ENCODE measurements at regions not wholly inside any gene's neighbourhood (a gene's known extent, or its start where the extent isn't known, plus 50 kb on each side); places are given as distances from the start of the nearest gene placed in this dataset.

DNA sequence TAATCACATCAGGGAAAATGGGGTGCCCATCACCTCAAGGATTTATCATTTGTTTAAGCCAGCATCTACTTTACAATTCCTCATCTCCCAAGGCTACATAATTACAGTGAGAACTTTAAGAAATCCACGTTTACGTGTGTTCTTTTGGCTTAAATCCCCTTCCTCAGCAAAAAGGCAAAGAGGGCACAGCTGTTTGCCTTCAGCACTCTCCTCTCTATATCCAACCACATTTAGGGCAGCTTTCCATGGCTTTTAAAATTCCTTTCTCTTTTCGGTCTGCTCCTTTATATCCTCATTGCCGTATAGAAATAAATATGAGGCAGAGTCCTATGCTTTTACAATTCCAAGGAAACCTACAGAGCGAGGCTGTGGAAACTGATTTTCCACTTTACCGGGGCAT lies 175.9 kb downstream of the EMP1 start:
- H3K9me3 Mint-ChIP-seq, result no peaks in the 10 kb centered on the region
- ATAC-seq, result no peak
- DNase-seq (ENCODE audit: low spot score in 2 of 2), result no peak
- H3K27ac Mint-ChIP-seq, result no peak overlapping the region
- no peaks in the 10 kb centered on the region for H3K4me1 Mint-ChIP-seq
- H3K36me3 Mint-ChIP-seq, result no peaks in the 10 kb centered on the region
- H3K4me3 Mint-ChIP-seq, result no peak overlapping the region

DNA sequence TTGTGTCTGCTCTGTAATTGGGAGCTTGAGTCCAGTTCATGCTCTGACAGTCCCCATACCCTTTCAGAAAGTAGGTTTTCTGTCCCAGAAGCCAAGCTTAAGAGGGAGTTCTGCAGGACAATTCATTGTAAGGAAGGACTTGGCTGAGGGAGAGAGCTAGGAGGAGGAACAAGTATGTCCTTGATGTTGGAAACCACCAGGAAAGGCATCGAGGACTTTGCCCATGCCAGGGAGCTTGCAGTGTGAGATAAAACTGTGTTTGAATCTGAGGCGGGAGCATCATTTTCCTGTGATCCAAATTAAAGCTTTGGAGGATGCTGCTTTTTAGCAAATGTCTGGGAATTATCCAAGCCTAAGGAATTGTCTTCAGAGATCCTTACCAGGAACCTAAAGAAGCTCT lies 175.3 kb downstream of the EMP1 start:
- no peak overlapping the region for H3K27ac Mint-ChIP-seq
- no peaks in the 10 kb centered on the region for H3K4me1 Mint-ChIP-seq
- ATAC-seq (no peak), DNase-seq (ENCODE audit: low spot score in 2 of 2) (no peak)
- no peaks in the 10 kb centered on the region for H3K36me3 Mint-ChIP-seq
- H3K9me3 Mint-ChIP-seq, result no peaks in the 10 kb centered on the region
- H3K4me3 Mint-ChIP-seq, result no peak overlapping the region

DNA sequence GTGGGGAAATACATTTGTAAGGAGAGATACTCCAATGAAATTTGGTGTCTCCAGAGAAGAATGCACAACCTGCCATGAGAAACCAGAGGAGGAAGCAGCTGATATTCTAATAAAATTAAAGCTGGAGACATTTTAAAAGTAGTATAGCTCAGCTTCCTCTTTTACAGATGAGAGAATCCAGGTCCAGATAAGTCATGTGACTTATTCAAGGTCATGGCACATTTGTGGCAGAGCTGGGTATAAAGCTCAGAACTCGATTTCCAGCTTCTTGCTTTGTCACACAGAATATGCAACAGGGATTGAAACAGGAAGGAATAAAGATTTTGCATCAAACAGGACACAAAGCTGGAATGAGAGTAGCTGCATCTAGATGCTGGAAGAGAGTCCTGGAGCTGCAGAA lies 174.8 kb downstream of the EMP1 start:
- ATAC-seq, result no peak
- Mint-ChIP-seq H3K4me3 (no peak overlapping the region), H3K27ac (no peak overlapping the region), H3K4me1 (no peaks in the 10 kb centered on the region), H3K9me3 (no peaks in the 10 kb centered on the region), H3K36me3 (no peaks in the 10 kb centered on the region)
- no peak for DNase-seq (ENCODE audit: low spot score in 2 of 2)

- H3K27ac Mint-ChIP-seq, result no peak overlapping the region
- H3K36me3 Mint-ChIP-seq, result no peaks in the 10 kb centered on the region
- ATAC-seq (no peak), DNase-seq (ENCODE audit: low spot score in 2 of 2) (no peak)
- no peak overlapping the region for H3K4me3 Mint-ChIP-seq
- no peaks in the 10 kb centered on the region for H3K9me3 Mint-ChIP-seq
- no peaks in the 10 kb centered on the region for H3K4me1 Mint-ChIP-seq
Measured at GRCh38 chr12:13369474-13370056, 173.0 kb downstream of the EMP1 start.

DNA sequence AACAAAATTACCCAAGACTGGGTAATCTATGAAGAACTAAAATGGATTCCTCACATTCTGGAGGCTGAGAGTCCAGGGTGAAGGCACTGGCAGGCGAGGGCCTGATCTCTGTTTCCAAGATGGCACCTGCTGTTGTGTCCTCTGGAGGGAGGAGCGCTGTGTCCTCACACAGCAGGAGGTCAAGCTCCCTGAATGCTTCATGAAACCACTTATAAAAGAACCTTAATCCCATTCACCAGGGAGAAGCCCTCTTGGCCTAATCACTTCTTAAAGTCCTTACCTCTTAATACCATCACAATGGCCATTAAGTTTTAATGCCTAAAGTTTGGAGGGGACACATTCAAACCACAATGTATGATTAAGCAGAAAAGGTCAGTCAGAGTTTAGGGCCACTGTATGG lies 172.4 kb downstream of the EMP1 start:
- Mint-ChIP-seq H3K4me1 (no peaks in the 10 kb centered on the region), H3K27ac (no peak overlapping the region), H3K4me3 (no peak overlapping the region), H3K36me3 (no peaks in the 10 kb centered on the region), H3K9me3 (no peaks in the 10 kb centered on the region)
- no peak for DNase-seq (ENCODE audit: low spot score in 2 of 2)
- ATAC-seq, result no peak

GRCh38 chr12:13368431-13368830 lies 171.9 kb downstream of the EMP1 start:
- ATAC-seq, result no peak
- H3K36me3 Mint-ChIP-seq, result no peaks in the 10 kb centered on the region
- H3K4me1 Mint-ChIP-seq, result no peaks in the 10 kb centered on the region
- H3K27ac Mint-ChIP-seq, result no peak overlapping the region
- DNase-seq (ENCODE audit: low spot score in 2 of 2), result no peak
- H3K4me3 Mint-ChIP-seq, result no peak overlapping the region
- H3K9me3 Mint-ChIP-seq, result no peaks in the 10 kb centered on the region

DNA sequence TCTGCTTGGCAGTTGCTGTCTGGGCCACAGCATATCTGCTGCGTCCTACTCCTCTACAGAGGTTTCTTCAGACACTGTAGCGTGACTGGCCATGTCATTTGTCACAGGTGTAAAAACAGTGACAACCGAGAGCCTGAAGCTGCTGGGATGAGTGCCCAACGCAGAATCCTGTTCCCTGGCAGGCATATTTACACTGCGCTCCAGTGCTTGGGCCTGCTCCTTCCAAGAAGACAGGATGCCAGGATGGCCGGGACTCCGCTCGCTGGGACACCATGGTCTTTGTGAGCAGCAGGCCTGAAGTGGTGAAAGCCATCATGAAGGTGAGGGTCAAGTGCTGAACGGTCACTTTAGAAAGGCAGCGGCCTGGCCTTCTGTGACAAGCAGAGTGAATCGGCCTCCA lies 171.4 kb downstream of the EMP1 start:
- Mint-ChIP-seq H3K4me3 (no peak overlapping the region), H3K36me3 (no peaks in the 10 kb centered on the region), H3K9me3 (no peaks in the 10 kb centered on the region), H3K4me1 (no peaks in the 10 kb centered on the region), H3K27ac (no peak overlapping the region)
- ATAC-seq (no peak), DNase-seq (ENCODE audit: low spot score in 2 of 2) (no peak)

DNA sequence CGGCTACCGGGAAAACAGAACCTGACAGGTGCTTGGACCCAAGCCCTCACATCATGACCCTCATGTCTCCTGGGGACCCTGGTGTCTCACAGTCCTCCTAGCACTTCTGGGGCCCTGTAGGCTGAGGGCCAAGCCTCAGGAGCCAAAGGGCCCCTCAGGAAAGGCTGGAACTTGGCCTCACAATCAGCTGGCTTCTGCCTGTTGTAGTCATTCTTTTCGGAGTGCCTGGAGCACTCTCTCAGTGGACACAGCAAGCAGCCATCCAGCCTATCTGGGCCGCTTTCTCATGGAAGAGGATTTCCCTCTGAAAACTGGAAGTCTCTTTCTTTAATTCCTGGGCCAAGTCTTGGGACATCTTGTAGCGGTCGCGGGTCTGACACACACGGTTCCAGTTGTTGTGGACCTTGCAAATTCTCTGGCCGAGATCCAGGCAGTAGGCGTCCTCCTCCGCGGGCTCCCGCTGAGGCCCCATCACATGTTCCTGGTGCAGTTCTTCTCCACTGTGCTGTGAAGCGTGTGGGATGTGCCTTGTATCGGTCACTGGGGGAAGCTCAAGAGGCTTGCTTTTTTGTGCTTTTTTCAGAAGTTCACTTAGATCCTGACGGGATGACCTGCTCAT lies 169.3 kb downstream of the EMP1 start:
- H3K4me1 Mint-ChIP-seq, result peaks cover 4% of the 10 kb centered on the region
- no peak overlapping the region for H3K27ac Mint-ChIP-seq
- H3K9me3 Mint-ChIP-seq, result no peaks in the 10 kb centered on the region
- DNase-seq (ENCODE audit: low spot score in 2 of 2) (no peak), ATAC-seq (no peak)
- no peak overlapping the region for H3K4me3 Mint-ChIP-seq
- no peaks in the 10 kb centered on the region for H3K36me3 Mint-ChIP-seq

- Mint-ChIP-seq H3K27ac (no peak overlapping the region), H3K9me3 (no peaks in the 10 kb centered on the region), H3K4me1 (peaks cover 4% of the 10 kb centered on the region), H3K36me3 (no peaks in the 10 kb centered on the region), H3K4me3 (no peak overlapping the region)
- ATAC-seq (peak; percentile 80), DNase-seq (ENCODE audit: low spot score in 2 of 2) (peak; percentile 25 to 69)
Measured at GRCh38 chr12:13362260-13362841, 165.8 kb downstream of the EMP1 start.

- H3K4me1 Mint-ChIP-seq, result peaks cover 4% of the 10 kb centered on the region
- ATAC-seq (no peak), DNase-seq (ENCODE audit: low spot score in 2 of 2) (no peak)
- no peaks in the 10 kb centered on the region for H3K36me3 Mint-ChIP-seq
- H3K4me3 Mint-ChIP-seq, result no peak overlapping the region
- no peaks in the 10 kb centered on the region for H3K9me3 Mint-ChIP-seq
- no peak overlapping the region for H3K27ac Mint-ChIP-seq
Measured at GRCh38 chr12:13359636-13360035, 163.1 kb downstream of the EMP1 start.

DNA sequence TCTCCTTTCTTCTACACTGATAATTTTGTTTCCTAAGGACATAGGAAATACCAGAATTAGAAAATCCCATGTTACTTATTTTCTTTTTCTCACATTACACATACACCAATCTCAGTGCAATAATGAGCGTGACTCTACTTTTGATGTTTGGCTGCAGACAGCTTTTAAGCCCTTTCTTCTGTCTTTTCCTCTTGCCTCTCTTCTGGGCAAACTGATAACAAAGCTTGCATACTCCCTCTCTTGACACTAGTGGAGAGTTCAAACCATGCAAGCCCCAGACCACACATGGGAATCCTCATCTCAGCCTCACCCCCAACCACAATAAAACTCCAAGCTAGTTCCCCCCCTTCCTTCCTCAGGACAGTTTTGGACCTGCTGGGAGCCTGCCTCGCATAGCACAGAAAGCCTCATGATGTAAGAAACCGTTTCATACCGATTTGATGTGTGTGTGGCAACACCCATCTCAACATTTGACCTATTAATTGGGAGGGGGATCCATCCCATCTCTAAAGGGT lies 161.9 kb downstream of the EMP1 start:
- H3K36me3 Mint-ChIP-seq, result no peaks in the 10 kb centered on the region
- ATAC-seq (no peak), DNase-seq (ENCODE audit: low spot score in 2 of 2) (no peak)
- peaks cover 4% of the 10 kb centered on the region for H3K4me1 Mint-ChIP-seq
- H3K9me3 Mint-ChIP-seq, result no peaks in the 10 kb centered on the region
- no peak overlapping the region for H3K27ac Mint-ChIP-seq
- no peak overlapping the region for H3K4me3 Mint-ChIP-seq

DNA sequence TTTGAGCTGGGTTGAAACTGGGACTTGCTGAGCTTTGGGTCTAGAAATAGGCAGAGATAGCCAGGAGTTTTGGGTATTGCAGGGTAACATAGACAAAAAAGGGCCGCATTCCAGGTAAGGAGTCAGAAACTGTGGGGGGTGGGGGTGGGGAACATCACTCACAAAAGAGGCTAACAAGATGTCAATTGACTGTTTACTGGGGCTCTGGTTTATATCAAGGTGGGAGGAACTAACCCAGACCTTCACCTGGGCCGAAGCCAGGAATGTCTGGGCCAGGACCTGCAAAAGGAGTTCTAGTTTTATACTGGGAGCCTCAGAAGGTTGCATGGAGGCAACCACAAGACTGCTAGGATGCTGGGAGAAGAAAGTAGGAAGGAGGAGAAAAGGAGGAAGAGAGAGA lies 154.4 kb downstream of the EMP1 start:
- Mint-ChIP-seq H3K4me1 (no peaks in the 10 kb centered on the region), H3K36me3 (no peaks in the 10 kb centered on the region), H3K9me3 (no peaks in the 10 kb centered on the region), H3K27ac (no peak overlapping the region), H3K4me3 (no peak overlapping the region)
- no peak for ATAC-seq
- DNase-seq (ENCODE audit: low spot score in 2 of 2), result no peak

DNA sequence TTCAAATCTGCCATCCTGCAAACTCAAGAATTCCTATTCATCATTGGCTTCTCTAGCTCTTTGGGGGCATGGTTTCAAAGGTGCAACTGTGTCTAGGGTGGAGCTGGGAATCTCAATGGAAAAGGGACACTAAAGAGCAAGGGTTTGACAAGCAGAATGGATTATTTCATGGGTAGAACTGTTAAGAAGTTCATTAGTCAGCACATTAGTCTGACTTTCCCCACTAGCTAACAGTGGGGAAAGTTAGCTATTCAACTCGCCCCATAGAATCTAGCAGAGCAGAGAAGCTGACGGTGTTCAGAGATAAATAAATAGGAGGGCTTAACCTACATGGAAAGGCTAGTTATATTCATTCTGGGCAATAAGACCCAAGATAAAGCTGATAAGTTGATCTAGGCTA lies 153.9 kb downstream of the EMP1 start:
- Mint-ChIP-seq H3K36me3 (no peaks in the 10 kb centered on the region), H3K4me3 (no peak overlapping the region), H3K27ac (no peak overlapping the region), H3K4me1 (no peaks in the 10 kb centered on the region), H3K9me3 (no peaks in the 10 kb centered on the region)
- ATAC-seq (no peak), DNase-seq (ENCODE audit: low spot score in 2 of 2) (no peak)

DNA sequence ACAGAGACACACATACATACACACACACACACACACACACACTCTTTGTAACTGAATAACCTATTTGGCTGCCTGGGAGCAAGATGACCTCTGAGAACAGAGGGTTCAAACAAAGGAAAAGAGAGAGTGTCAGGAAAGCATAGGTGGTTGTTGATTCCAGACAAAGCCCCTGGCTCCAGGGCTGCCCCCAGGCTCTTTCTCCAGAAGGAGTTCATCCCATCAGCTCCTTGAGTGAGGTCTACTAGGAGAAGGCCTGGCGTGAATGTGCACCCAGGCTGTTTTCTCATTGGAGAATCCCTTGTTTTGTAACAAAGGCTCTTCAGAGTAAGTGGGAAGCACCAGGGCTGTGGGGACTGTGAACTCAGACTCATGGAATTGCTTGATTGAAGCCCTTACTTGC lies 151.9 kb downstream of the EMP1 start:
- ATAC-seq (no peak), DNase-seq (ENCODE audit: low spot score in 2 of 2) (no peak)
- Mint-ChIP-seq H3K4me3 (no peak overlapping the region), H3K27ac (no peak overlapping the region), H3K9me3 (no peaks in the 10 kb centered on the region), H3K4me1 (no peaks in the 10 kb centered on the region), H3K36me3 (no peaks in the 10 kb centered on the region)

GRCh38 chr12:13347241-13348043 lies 150.9 kb downstream of the EMP1 start:
- ATAC-seq (peak; percentile 89), DNase-seq (ENCODE audit: low spot score in 2 of 2) (peak; percentile 4 to 55)
- no peaks in the 10 kb centered on the region for H3K4me1 Mint-ChIP-seq
- no peak overlapping the region for H3K27ac Mint-ChIP-seq
- no peak overlapping the region for H3K4me3 Mint-ChIP-seq
- H3K9me3 Mint-ChIP-seq, result no peaks in the 10 kb centered on the region
- no peaks in the 10 kb centered on the region for H3K36me3 Mint-ChIP-seq

GRCh38 chr12:13345722-13346121 lies 149.2 kb downstream of the EMP1 start:
- H3K9me3 Mint-ChIP-seq, result peaks cover 2% of the 10 kb centered on the region
- ATAC-seq (no peak), DNase-seq (ENCODE audit: low spot score in 2 of 2) (no peak)
- H3K4me3 Mint-ChIP-seq, result no peak overlapping the region
- H3K36me3 Mint-ChIP-seq, result no peaks in the 10 kb centered on the region
- no peaks in the 10 kb centered on the region for H3K4me1 Mint-ChIP-seq
- H3K27ac Mint-ChIP-seq, result no peak overlapping the region
